Spleen (tissue), 7 donors: ENCODE measurements at regions not wholly inside any gene's neighbourhood (a gene's known extent, or its start where the extent isn't known, plus 50 kb on each side); places are given as distances from the start of the nearest gene placed in this dataset.

Experiments used
- CTCF ChIP-seq, 11 experiments: fragments of 200-600 bp in 7 of 11; fragments of 450-650 bp in 4 of 11; sonication (generic) in 4 of 11; IDR thresholded peaks in 8 of 11; conservative IDR thresholded peaks in 3 of 11; 1 replicate in 7 of 11; 2 replicates in 4 of 11; pipeline versions ENCODE4 v1.4.0 to v1.8.0; 2016 to 2021; ENCODE audit warnings: antibody characterized with exemption in 11 of 11, inconsistent platforms in 4 of 11, mild to moderate bottlenecking in 1 of 11
- POLR2AphosphoS5 ChIP-seq, 3 donors: sonication (generic); formaldehyde crosslinking; IDR thresholded peaks; one replicate each; pipeline ENCODE4 v1.5.1; 2017; ENCODE audit warnings: antibody characterized with exemption in 3 of 3
- donor health status: DM: no; HTN: no; CAD: no; lungs with moderate emphysema.
- donor health status: DM: no; HTN: no; CAD: no.
- donor health status: DM: no; HTN: no; CAD: no.

GRCh38 chr1:244971552-244972216 lies 107.3 kb upstream of the HNRNPU start:
- TF ChIP-seq CTCF (IDR thresholded peaks at IDR 0.05 in 8 of 11, conservative IDR thresholded peaks at IDR 0.05 in 3 of 11) = no peak
- TF ChIP-seq POLR2AphosphoS5 (IDR thresholded peaks at IDR 0.05) = no peak
